ENCODE measurements at regions not wholly inside any gene's neighbourhood (a gene's known extent, or its start where the extent isn't known, plus 50 kb on each side); places are given as distances from the start of the nearest gene placed in this dataset.

DNA sequence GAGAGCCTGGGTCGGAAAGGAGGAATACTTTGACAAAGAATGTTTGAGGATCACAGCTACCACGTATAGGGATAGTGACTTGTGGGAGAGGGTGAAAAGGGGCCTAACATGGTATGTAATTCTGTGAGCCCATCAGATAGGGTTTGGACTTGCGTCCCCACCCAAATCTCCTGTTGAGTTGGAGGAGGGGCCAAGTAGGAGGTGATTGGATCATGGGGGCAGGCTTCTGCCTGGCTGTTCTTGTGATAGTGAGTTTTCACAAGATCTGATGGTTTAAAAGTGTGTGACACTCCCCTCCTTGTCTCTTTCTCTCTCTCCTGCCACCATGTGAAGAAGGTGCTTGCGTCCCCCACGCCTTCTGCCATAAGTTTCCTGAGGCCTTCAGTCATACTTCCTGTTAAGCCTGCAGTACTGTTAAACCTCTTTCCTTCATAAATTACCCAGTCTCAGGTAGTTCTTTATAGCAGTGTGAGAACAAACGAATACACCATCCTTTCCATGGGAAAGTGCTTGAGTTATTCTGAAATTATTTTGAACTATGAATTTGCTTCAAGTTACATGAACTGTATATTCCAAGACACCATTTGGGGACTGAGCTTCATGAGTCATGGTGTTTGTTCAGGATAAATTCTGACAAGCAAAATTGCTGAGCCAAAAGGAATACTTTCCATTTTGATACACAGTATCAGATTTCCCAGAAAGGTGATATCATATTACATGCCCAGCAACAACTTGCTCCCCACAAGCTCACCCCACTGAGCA, 68.8 kb upstream of the SSBP2 start:
- no peaks in the 10 kb centered on the region for H3K27me3 ChIP-seq (ENCODE audit: control insufficient read depth, insufficient read depth, low read length)
- H3K36me3 ChIP-seq (ENCODE audit: control insufficient read depth in 2 of 3, insufficient read depth in 3 of 3, low read length in 3 of 3): no peaks in the 10 kb centered on the region
- no peak overlapping the region for H3K9ac ChIP-seq (ENCODE audit: low read length in 3 of 3)
- H3K4me1 ChIP-seq (ENCODE audit: control insufficient read depth in 2 of 3, insufficient read depth in 2 of 3, low read depth in 1 of 3, low read length in 3 of 3): no peaks in the 10 kb centered on the region
- no peak overlapping the region for H3K4me3 ChIP-seq (ENCODE audit: low read length in 3 of 3)
- DNase-seq (no peak), FAIRE-seq (no peak)
- intact Hi-C loops (cut with DNase I): no loop called here
- no peaks in the 10 kb centered on the region for H3K9me3 ChIP-seq (ENCODE audit: control insufficient read depth in 2 of 3, insufficient read depth in 1 of 3, low read length in 3 of 3)
- TF ChIP-seq, protein P1, sequence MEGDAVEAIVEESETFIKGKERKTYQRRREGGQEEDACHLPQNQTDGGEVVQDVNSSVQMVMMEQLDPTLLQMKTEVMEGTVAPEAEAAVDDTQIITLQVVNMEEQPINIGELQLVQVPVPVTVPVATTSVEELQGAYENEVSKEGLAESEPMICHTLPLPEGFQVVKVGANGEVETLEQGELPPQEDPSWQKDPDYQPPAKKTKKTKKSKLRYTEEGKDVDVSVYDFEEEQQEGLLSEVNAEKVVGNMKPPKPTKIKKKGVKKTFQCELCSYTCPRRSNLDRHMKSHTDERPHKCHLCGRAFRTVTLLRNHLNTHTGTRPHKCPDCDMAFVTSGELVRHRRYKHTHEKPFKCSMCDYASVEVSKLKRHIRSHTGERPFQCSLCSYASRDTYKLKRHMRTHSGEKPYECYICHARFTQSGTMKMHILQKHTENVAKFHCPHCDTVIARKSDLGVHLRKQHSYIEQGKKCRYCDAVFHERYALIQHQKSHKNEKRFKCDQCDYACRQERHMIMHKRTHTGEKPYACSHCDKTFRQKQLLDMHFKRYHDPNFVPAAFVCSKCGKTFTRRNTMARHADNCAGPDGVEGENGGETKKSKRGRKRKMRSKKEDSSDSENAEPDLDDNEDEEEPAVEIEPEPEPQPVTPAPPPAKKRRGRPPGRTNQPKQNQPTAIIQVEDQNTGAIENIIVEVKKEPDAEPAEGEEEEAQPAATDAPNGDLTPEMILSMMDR (IDR thresholded peaks at IDR 0.05; ENCODE audit: borderline replicate concordance, extremely low read depth, insufficient read depth): no peak
- no peak overlapping the region for H3K27ac ChIP-seq (ENCODE audit: low read depth in 2 of 2, low read length in 2 of 2)

DNA sequence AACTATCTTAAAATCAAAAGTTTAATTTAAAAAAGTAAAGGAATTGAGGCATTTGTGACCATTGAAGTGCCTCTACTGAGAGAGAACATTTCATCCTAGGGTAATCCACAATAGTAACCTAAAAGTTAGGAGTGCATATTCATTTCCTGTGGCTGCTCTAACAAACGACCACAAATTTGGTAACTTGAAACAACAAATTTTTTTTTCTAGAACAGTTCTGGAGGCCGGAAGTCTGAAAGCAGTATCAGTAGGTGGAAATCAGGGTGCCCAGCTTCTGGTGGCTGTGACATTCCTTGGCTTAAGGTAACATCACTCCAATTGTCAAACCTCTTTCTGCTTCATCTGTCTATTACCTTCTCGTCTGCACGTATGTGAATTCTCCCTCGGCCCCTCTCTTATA, 67.1 kb upstream of the SSBP2 start:
- Histone ChIP-seq H3K4me3 (ENCODE audit: low read length in 3 of 3) (no peak overlapping the region), H3K9ac (ENCODE audit: low read length in 3 of 3) (no peak overlapping the region), H3K9me3 (ENCODE audit: control insufficient read depth in 2 of 3, insufficient read depth in 1 of 3, low read length in 3 of 3) (no peaks in the 10 kb centered on the region), H3K36me3 (ENCODE audit: control insufficient read depth in 2 of 3, insufficient read depth in 3 of 3, low read length in 3 of 3) (no peaks in the 10 kb centered on the region), H3K27ac (ENCODE audit: low read depth in 2 of 2, low read length in 2 of 2) (no peak overlapping the region), H3K4me1 (ENCODE audit: control insufficient read depth in 2 of 3, insufficient read depth in 2 of 3, low read depth in 1 of 3, low read length in 3 of 3) (no peaks in the 10 kb centered on the region), H3K27me3 (ENCODE audit: control insufficient read depth, insufficient read depth, low read length) (no peaks in the 10 kb centered on the region)
- DNase-seq (no peak), FAIRE-seq (no peak)
- intact Hi-C loops (cut with DNase I): no loop called here
- TF ChIP-seq, protein P1 (IDR thresholded peaks at IDR 0.05; ENCODE audit: borderline replicate concordance, extremely low read depth, insufficient read depth): no peak

DNA sequence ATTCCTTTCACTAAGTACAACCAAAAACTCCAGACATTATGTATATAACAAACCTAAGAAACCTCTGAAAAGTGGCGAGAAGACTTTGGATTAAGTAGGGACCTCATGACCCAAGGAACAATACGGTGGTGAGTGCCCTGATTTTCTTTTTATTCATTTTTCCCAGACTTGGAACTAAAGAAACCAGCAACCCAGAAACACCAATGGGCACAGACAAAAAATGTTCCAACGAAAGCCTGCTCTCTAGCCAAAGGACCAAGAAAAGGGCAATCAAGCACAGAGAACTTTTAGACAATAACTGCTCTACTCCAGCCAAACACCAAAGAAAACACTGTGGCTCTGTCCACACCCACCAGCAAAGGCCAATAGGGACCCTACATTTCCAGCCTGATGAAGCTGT, 66.2 kb upstream of the SSBP2 start:
- Histone ChIP-seq H3K9me3 (ENCODE audit: control insufficient read depth in 2 of 3, insufficient read depth in 1 of 3, low read length in 3 of 3) (no peaks in the 10 kb centered on the region), H3K9ac (ENCODE audit: low read length in 3 of 3) (no peak overlapping the region), H3K27ac (ENCODE audit: low read depth in 2 of 2, low read length in 2 of 2) (no peak overlapping the region), H3K4me3 (ENCODE audit: low read length in 3 of 3) (no peak overlapping the region), H3K27me3 (ENCODE audit: control insufficient read depth, insufficient read depth, low read length) (no peaks in the 10 kb centered on the region), H3K36me3 (ENCODE audit: control insufficient read depth in 2 of 3, insufficient read depth in 3 of 3, low read length in 3 of 3) (no peaks in the 10 kb centered on the region), H3K4me1 (ENCODE audit: control insufficient read depth in 2 of 3, insufficient read depth in 2 of 3, low read depth in 1 of 3, low read length in 3 of 3) (no peaks in the 10 kb centered on the region)
- DNase-seq (no peak), FAIRE-seq (no peak)
- TF ChIP-seq, protein P1 (IDR thresholded peaks at IDR 0.05; ENCODE audit: borderline replicate concordance, extremely low read depth, insufficient read depth): no peak
- intact Hi-C loops (cut with DNase I): no loop called here

DNA sequence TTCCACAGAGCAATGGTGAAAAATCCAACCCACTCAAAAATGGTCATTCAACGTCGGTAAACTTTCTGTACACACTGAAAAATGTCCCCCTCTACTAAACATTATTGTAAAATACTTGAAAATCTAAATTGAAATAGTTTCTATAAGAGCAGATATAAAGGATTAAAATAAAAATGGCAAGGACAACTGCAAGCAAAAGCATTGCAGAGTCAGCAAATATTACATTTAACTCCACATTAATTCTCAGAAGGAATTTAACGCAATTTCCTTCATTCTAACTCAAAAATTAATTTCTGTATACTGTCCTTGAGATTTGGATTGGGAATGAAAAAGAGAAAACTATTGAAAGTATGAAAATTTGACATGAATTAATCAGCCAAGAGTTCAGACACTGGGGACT, 64.4 kb upstream of the SSBP2 start:
- TF ChIP-seq, protein P1 (IDR thresholded peaks at IDR 0.05; ENCODE audit: borderline replicate concordance, extremely low read depth, insufficient read depth): no peak
- intact Hi-C loops (cut with DNase I): no loop called here
- H3K4me1 ChIP-seq (ENCODE audit: control insufficient read depth in 2 of 3, insufficient read depth in 2 of 3, low read depth in 1 of 3, low read length in 3 of 3): no peaks in the 10 kb centered on the region
- DNase-seq (no peak), FAIRE-seq (no peak)
- H3K36me3 ChIP-seq (ENCODE audit: control insufficient read depth in 2 of 3, insufficient read depth in 3 of 3, low read length in 3 of 3): no peaks in the 10 kb centered on the region
- no peak overlapping the region for H3K27ac ChIP-seq (ENCODE audit: low read depth in 2 of 2, low read length in 2 of 2)
- H3K4me3 ChIP-seq (ENCODE audit: low read length in 3 of 3): no peak overlapping the region
- H3K9me3 ChIP-seq (ENCODE audit: control insufficient read depth in 2 of 3, insufficient read depth in 1 of 3, low read length in 3 of 3): no peaks in the 10 kb centered on the region
- no peaks in the 10 kb centered on the region for H3K27me3 ChIP-seq (ENCODE audit: control insufficient read depth, insufficient read depth, low read length)
- H3K9ac ChIP-seq (ENCODE audit: low read length in 3 of 3): no peak overlapping the region

Data from kidney (tissue), 13 donors.